Tibial nerve (tissue), 4 donors: ENCODE measurements at regions not wholly inside any gene's neighbourhood (a gene's known extent, or its start where the extent isn't known, plus 50 kb on each side); places are given as distances from the start of the nearest gene placed in this dataset.

Experiments
- DNase-seq, 2 donors: peaks; one replicate each; pipeline ENCODE4 v3.0.0-alpha.2; 2019; ENCODE audit warnings: low spot score in 2 of 2
- H3K27ac ChIP-seq, 4 donors: fragments of 200-600 bp; sonication (generic) in 3 of 4; one replicate each; pipeline ENCODE4 v1.5.1; 2017 to 2019; ENCODE audit warnings: mild to moderate bottlenecking in 1 of 4
- H3K27me3 ChIP-seq, 2 donors: fragments of 200-600 bp; sonication (generic) in 1 of 2; one replicate each; pipeline versions ENCODE4 v1.5.1 to v1.6.0; 2017 to 2019
- H3K36me3 ChIP-seq, 3 donors: fragments of 200-600 bp; sonication (generic); one replicate each; pipeline ENCODE4 v1.5.1; 2018 to 2019
- H3K4me1 ChIP-seq, 4 donors: fragments of 200-600 bp; sonication (generic) in 3 of 4; one replicate each; pipeline ENCODE4 v1.5.1; 2017 to 2019
- H3K4me3 ChIP-seq, 4 donors: fragments of 200-600 bp; sonication (generic) in 3 of 4; one replicate each; pipeline ENCODE4 v1.5.1; 2017 to 2019; ENCODE audit warnings: mild to moderate bottlenecking in 1 of 4, moderate library complexity in 1 of 4
- H3K9me3 ChIP-seq, 4 donors: fragments of 200-600 bp; sonication (generic) in 3 of 4; one replicate each; pipeline ENCODE4 v1.5.1; 2017 to 2019
- EP300 ChIP-seq, 2 donors: sonication (generic); formaldehyde crosslinking; IDR thresholded peaks; one replicate each; pipeline ENCODE4 v1.6.1; 2017; ENCODE audit warnings: antibody characterized with exemption in 2 of 2, mild to moderate bottlenecking in 1 of 2
- POLR2A ChIP-seq, 2 donors: fragments of 450-650 bp; IDR thresholded peaks; one replicate each; pipeline ENCODE4 v1.6.1; 2017; ENCODE audit warnings: antibody characterized with exemption in 2 of 2, mild to moderate bottlenecking in 2 of 2, moderate library complexity in 2 of 2
- WGBS, 2 donors: methylation state at CpG; one replicate each; pipeline ENCODE4 v1.1.5; 2018; 5-methylcytosine and 5-hydroxymethylcytosine counted together
- TF ChIP-seq, protein P1 (sequence below), 5 experiments: fragments of 200-600 bp in 3 of 5; fragments of 450-650 bp in 2 of 5; sonication (generic) in 3 of 5; IDR thresholded peaks; one replicate each; pipeline ENCODE4 v1.5.1; 2016 to 2019; ENCODE audit warnings: antibody characterized with exemption in 5 of 5, mild to moderate bottlenecking in 3 of 5, moderate library complexity in 2 of 5

DNA sequence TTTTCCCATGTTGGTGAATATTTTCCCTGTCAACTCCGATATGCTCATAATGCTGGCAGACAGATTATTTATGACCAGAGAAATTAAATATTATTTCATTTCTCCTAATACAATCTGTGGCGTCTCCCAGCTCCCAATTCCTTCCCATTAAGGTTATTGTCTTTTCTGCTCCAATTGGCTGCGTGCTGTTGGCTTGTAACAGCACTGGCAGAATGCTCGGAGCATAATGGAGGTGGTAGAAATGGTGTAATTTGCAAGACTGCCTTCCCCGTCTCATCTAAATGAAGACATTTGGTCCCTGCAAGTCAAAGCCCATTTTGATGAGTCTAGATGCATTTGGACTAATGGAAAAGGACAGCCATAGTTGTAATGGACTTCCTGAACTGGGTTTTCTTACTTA lies 601.7 kb downstream of the BRINP1 start:
- 82 to 83% methylated on average over 5 of the region's 5 CpGs for WGBS, 2 donors

GRCh38 chr9:118782790-118783463 lies 586.3 kb downstream of the BRINP1 start:
- Histone ChIP-seq H3K27me3 (no peaks in the 10 kb centered on the region), H3K9me3 (no peaks in the 10 kb centered on the region), H3K27ac (no peak overlapping the region), H3K4me1 (no peaks in the 10 kb centered on the region), H3K4me3 (no peak overlapping the region), H3K36me3 (no peaks in the 10 kb centered on the region)
- no peak for DNase-seq
- TF ChIP-seq, protein P1, sequence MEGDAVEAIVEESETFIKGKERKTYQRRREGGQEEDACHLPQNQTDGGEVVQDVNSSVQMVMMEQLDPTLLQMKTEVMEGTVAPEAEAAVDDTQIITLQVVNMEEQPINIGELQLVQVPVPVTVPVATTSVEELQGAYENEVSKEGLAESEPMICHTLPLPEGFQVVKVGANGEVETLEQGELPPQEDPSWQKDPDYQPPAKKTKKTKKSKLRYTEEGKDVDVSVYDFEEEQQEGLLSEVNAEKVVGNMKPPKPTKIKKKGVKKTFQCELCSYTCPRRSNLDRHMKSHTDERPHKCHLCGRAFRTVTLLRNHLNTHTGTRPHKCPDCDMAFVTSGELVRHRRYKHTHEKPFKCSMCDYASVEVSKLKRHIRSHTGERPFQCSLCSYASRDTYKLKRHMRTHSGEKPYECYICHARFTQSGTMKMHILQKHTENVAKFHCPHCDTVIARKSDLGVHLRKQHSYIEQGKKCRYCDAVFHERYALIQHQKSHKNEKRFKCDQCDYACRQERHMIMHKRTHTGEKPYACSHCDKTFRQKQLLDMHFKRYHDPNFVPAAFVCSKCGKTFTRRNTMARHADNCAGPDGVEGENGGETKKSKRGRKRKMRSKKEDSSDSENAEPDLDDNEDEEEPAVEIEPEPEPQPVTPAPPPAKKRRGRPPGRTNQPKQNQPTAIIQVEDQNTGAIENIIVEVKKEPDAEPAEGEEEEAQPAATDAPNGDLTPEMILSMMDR (IDR thresholded peaks at IDR 0.05), result no peak
- TF ChIP-seq POLR2A (IDR thresholded peaks at IDR 0.05) (no peak), EP300 (IDR thresholded peaks at IDR 0.05) (no peak)
- 28 to 42% methylated on average over 5 of the region's 5 CpGs for WGBS, 2 donors

More for the DNA sequence above, 601.7 kb downstream of the BRINP1 start:
- H3K4me1 ChIP-seq, result no peaks in the 10 kb centered on the region
- no peaks in the 10 kb centered on the region for H3K36me3 ChIP-seq
- no peaks in the 10 kb centered on the region for H3K27me3 ChIP-seq
- no peak overlapping the region for H3K4me3 ChIP-seq
- no peak for TF ChIP-seq POLR2A (IDR thresholded peaks at IDR 0.05)
- TF ChIP-seq, protein P1 (IDR thresholded peaks at IDR 0.05), result no peak
- no peak for TF ChIP-seq EP300 (IDR thresholded peaks at IDR 0.05)
- H3K27ac ChIP-seq, result no peak overlapping the region
- no peak for DNase-seq
- no peaks in the 10 kb centered on the region for H3K9me3 ChIP-seq

DNA sequence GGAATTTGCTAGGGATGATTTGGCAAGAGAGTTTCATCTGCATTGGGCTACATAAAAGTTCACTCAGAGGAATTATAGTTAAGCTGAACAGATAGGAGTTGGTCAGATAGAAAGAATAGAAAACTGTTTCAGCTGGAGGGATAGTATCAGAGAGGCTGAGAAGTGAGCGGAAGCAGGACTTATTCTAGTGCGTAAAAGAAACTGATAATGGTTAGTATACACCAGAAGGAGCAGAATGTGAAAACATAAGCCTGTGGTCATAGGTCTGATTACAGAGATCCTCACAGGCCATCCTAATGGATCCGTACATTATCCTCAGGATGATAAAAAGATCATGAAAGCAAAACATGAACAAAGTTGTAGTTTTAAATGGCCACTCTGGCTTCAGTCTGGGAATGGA lies 585.2 kb downstream of the BRINP1 start:
- H3K27ac ChIP-seq, result no peak overlapping the region
- H3K9me3 ChIP-seq, result no peaks in the 10 kb centered on the region
- WGBS, 2 donors, result 67 to 68% methylated on average over 3 of the region's 3 CpGs
- H3K4me3 ChIP-seq, result no peak overlapping the region
- TF ChIP-seq, protein P1 (IDR thresholded peaks at IDR 0.05), result no peak
- TF ChIP-seq POLR2A (IDR thresholded peaks at IDR 0.05) (no peak), EP300 (IDR thresholded peaks at IDR 0.05) (no peak)
- H3K4me1 ChIP-seq, result no peaks in the 10 kb centered on the region
- no peaks in the 10 kb centered on the region for H3K27me3 ChIP-seq
- no peaks in the 10 kb centered on the region for H3K36me3 ChIP-seq
- DNase-seq, result no peak

GRCh38 chr9:118785456-118785855 lies 583.8 kb downstream of the BRINP1 start:
- no peaks in the 10 kb centered on the region for H3K4me1 ChIP-seq
- no peak for TF ChIP-seq EP300 (IDR thresholded peaks at IDR 0.05)
- TF ChIP-seq POLR2A (IDR thresholded peaks at IDR 0.05), result no peak
- no peaks in the 10 kb centered on the region for H3K9me3 ChIP-seq
- WGBS, 2 donors, result 70 to 86% methylated on average over 7 of the region's 7 CpGs
- no peaks in the 10 kb centered on the region for H3K27me3 ChIP-seq
- no peak for DNase-seq
- H3K36me3 ChIP-seq, result no peaks in the 10 kb centered on the region
- H3K27ac ChIP-seq, result no peak overlapping the region
- no peak overlapping the region for H3K4me3 ChIP-seq

DNA sequence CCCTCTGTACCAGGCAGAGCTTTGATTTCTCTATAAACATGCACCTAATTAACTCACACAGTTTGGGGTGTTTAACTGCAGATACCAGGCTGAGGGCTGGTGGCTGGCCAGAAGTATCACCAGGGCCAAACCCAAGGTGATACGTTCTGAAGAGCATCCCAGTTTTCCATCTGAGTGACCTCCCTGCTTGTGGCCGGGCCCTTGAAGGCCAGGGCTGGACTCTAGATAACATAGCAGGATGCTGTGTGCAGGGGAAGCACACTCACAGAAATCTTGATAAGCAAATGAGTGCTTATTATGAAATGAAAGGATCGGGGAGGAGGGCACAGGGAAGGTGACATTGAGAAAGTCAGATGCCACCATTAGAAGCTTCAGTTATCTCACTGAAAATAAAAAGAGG lies 582.4 kb downstream of the BRINP1 start:
- Histone ChIP-seq H3K4me1 (no peaks in the 10 kb centered on the region), H3K4me3 (no peak overlapping the region)
- 46 to 49% methylated on average over 3 of the region's 3 CpGs for WGBS, 2 donors

More for the DNA sequence above, 582.4 kb downstream of the BRINP1 start:
- H3K36me3 ChIP-seq, result no peaks in the 10 kb centered on the region
- no peaks in the 10 kb centered on the region for H3K27me3 ChIP-seq
- no peak for DNase-seq
- TF ChIP-seq EP300 (IDR thresholded peaks at IDR 0.05), result no peak
- TF ChIP-seq, protein P1 (IDR thresholded peaks at IDR 0.05), result no peak
- no peak for TF ChIP-seq POLR2A (IDR thresholded peaks at IDR 0.05)
- H3K9me3 ChIP-seq, result no peaks in the 10 kb centered on the region
- H3K27ac ChIP-seq, result no peak overlapping the region
